D341Med (cell line): ENCODE measurements at regions not wholly inside any gene's neighbourhood (a gene's known extent, or its start where the extent isn't known, plus 50 kb on each side); places are given as distances from the start of the nearest gene placed in this dataset.

Experiments used
- DNase-seq: peaks from one replicate; pipeline ENCODE4 v3.0.0; 2012; ENCODE audit warnings: low spot score

- no peak for DNase-seq
These were observed 163.8 kb upstream of the KLF14 start for GRCh38 chr7:130897515-130898419.

- DNase-seq = no peak
These were observed 165.1 kb upstream of the KLF14 start for GRCh38 chr7:130899071-130899560.

GRCh38 chr7:130899638-130900401 lies 165.8 kb upstream of the KLF14 start:
- DNase-seq = no peak

- DNase-seq = no peak
These were observed 166.6 kb upstream of the KLF14 start for GRCh38 chr7:130900471-130901076.

GRCh38 chr7:130901209-130901783 lies 167.3 kb upstream of the KLF14 start:
- DNase-seq = no peak

GRCh38 chr7:130902755-130903357 lies 168.8 kb upstream of the KLF14 start:
- no peak for DNase-seq

GRCh38 chr7:130903358-130903974 lies 169.5 kb upstream of the KLF14 start:
- no peak for DNase-seq

GRCh38 chr7:130904031-130904757 lies 170.2 kb upstream of the KLF14 start:
- no peak for DNase-seq

GRCh38 chr7:130904792-130905191 lies 170.8 kb upstream of the KLF14 start:
- no peak for DNase-seq

- DNase-seq = no peak
These were observed 172.6 kb upstream of the KLF14 start for GRCh38 chr7:130906575-130906974.

- no peak for DNase-seq
These were observed 173.4 kb upstream of the KLF14 start for GRCh38 chr7:130907439-130907838.

- no peak for DNase-seq
These were observed 174.5 kb upstream of the KLF14 start for GRCh38 chr7:130908345-130909160.

GRCh38 chr7:130909161-130909836 lies 175.3 kb upstream of the KLF14 start:
- DNase-seq = no peak

GRCh38 chr7:130909881-130910672 lies 176.1 kb upstream of the KLF14 start:
- DNase-seq = no peak

GRCh38 chr7:130910949-130911944 lies 177.2 kb upstream of the KLF14 start:
- DNase-seq = no peak

GRCh38 chr7:130912082-130912861 lies 178.3 kb upstream of the KLF14 start:
- DNase-seq = no peak
